H1 (cell line): ENCODE measurements at regions not wholly inside any gene's neighbourhood (a gene's known extent, or its start where the extent isn't known, plus 50 kb on each side); places are given as distances from the start of the nearest gene placed in this dataset.

Source experiments
- CTCF ChIA-PET: fragments of 300-600 bp; sonication (Branson Sonifier 250); formaldehyde crosslinking; loops from one replicate; lab custom pipeline; 2021; ENCODE audit not compliant: partially characterized antibody; lab: Charles Lee
- POLR2A ChIA-PET: fragments of 300-600 bp; sonication (Branson Sonifier 250); formaldehyde crosslinking; loops from one replicate; lab custom pipeline; 2021; ENCODE audit warnings: inconsistent platforms; ENCODE audit not compliant: partially characterized antibody; lab: Charles Lee
- DNase-seq, 2 experiments: peaks; one replicate each; pipeline versions ENCODE4 v3.0.0 to v3.0.0-alpha.2; 2010 to 2022; ENCODE audit warnings: low spot score in 2 of 2, low read depth in 1 of 2, mixed read lengths in 1 of 2
- FAIRE-seq: peaks from 2 replicates; lab custom pipeline; 2011; peaks lifted over from hg19 to GRCh38; lab: Jason Lieb, UNC
- H2AFZ ChIP-seq: 2 replicates; pipeline ENCODE4 v1.8.1; 2012; ENCODE audit warnings: low read length, inconsistent platforms
- H2AK5ac ChIP-seq: 2 replicates; pipeline ENCODE4 v1.6.1; 2013; ENCODE audit warnings: low read depth, low read length
- H2BK120ac ChIP-seq: replicated peaks from 2 replicates; pipeline ENCODE3; 2013; ENCODE audit warnings: low read depth, low read length, inconsistent platforms
- H2BK12ac ChIP-seq: 2 replicates; pipeline ENCODE4 v1.6.1; 2013; ENCODE audit warnings: low read depth, low read length
- H2BK15ac ChIP-seq: 2 replicates; pipeline ENCODE4 v1.6.1; 2013; ENCODE audit warnings: low read length
- H2BK20ac ChIP-seq: 2 replicates; pipeline ENCODE4 v1.6.1; 2013; ENCODE audit warnings: low read length
- H2BK5ac ChIP-seq: 2 replicates; pipeline ENCODE4 v1.6.1; 2013; ENCODE audit warnings: low read depth, low read length
- H3K14ac ChIP-seq: 2 replicates; pipeline ENCODE4 v1.6.1; 2013; ENCODE audit warnings: inconsistent platforms; ENCODE audit not compliant: insufficient read length
- H3K18ac ChIP-seq: 2 replicates; pipeline ENCODE4 v1.6.1; 2013; ENCODE audit warnings: low read length; ENCODE audit errors: extremely low read depth
- H3K23ac ChIP-seq: 2 replicates; pipeline ENCODE4 v1.6.1; 2013; ENCODE audit warnings: inconsistent platforms; ENCODE audit not compliant: insufficient read length
- H3K23me2 ChIP-seq: 2 replicates; pipeline ENCODE4 v1.6.1; 2013; ENCODE audit warnings: low read depth, low read length
- H3K27ac ChIP-seq: 2 replicates; pipeline ENCODE4 v1.6.1; 2011; ENCODE audit warnings: low read depth, low read length, inconsistent platforms
- H3K27me3 ChIP-seq, 4 experiments: replicated peaks in 1 of 4; 1 replicate in 1 of 4; 2 replicates in 3 of 4; pipeline versions ENCODE4 v1.6.1 to v1.8.1; 2011 to 2013; ENCODE audit warnings: low read length in 3 of 4, mild to moderate bottlenecking in 3 of 4, inconsistent platforms in 2 of 4, mixed read lengths in 2 of 4, moderate library complexity in 1 of 4; ENCODE audit not compliant: control insufficient read depth in 3 of 4, insufficient read depth in 3 of 4; ENCODE audit errors: extremely low read depth in 1 of 4
- H3K36me3 ChIP-seq, 4 experiments: 2 replicates each; pipeline versions ENCODE4 v1.6.1 to v1.8.1; 2011 to 2013; ENCODE audit warnings: mild to moderate bottlenecking in 4 of 4, low read length in 3 of 4, moderate library complexity in 2 of 4, control low read depth in 1 of 4, inconsistent platforms in 1 of 4; ENCODE audit not compliant: insufficient read depth in 4 of 4, control insufficient read depth in 2 of 4
- H3K4ac ChIP-seq: replicated peaks from 2 replicates; pipeline ENCODE3; 2013; ENCODE audit warnings: low read length, low read depth, mixed read lengths, inconsistent platforms; ENCODE audit not compliant: insufficient read length
- H3K4me1 ChIP-seq, 4 experiments: replicated peaks in 1 of 4; 1 replicate in 1 of 4; 2 replicates in 3 of 4; pipeline versions ENCODE4 v1.6.1 to v1.8.1; 2011 to 2013; ENCODE audit warnings: low read length in 3 of 4, inconsistent platforms in 2 of 4, mixed read lengths in 1 of 4; ENCODE audit not compliant: insufficient read depth in 4 of 4, control insufficient read depth in 3 of 4
- H3K4me2 ChIP-seq, 2 experiments: 2 replicates each; pipeline versions ENCODE4 v1.6.1 to v1.8.1; 2011 to 2013; ENCODE audit warnings: low read depth in 2 of 2, low read length in 2 of 2, control low read depth in 1 of 2, inconsistent platforms in 1 of 2, mild to moderate bottlenecking in 1 of 2; ENCODE audit not compliant: insufficient read depth in 1 of 2
- H3K4me3 ChIP-seq, 4 experiments: fragments of 200-600, 300-600 bp in 1 of 4; sonication (generic), shearing (Covaris generic), sonication (Bioruptor Twin) in 1 of 4; 2 replicates each; pipeline versions ENCODE4 v1.5.1 to v1.8.1; 2011 to 2016; ENCODE audit warnings: low read length in 4 of 4, low read depth in 3 of 4, control low read depth in 2 of 4, inconsistent platforms in 2 of 4, mild to moderate bottlenecking in 2 of 4, mixed read lengths in 1 of 4, moderate library complexity in 1 of 4; ENCODE audit not compliant: insufficient read depth in 2 of 4; ENCODE audit errors: extremely low read depth in 1 of 4
- H3K56ac ChIP-seq: replicated peaks from 2 replicates; pipeline ENCODE3; 2013; ENCODE audit warnings: low read depth, mild to moderate bottlenecking, mixed read lengths, low read length, inconsistent platforms; ENCODE audit not compliant: insufficient read length
- H3K79me1 ChIP-seq: 2 replicates; pipeline ENCODE4 v1.6.1; 2013; ENCODE audit warnings: low read depth, low read length, control low read depth
- H3K79me2 ChIP-seq, 2 experiments: 2 replicates each; pipeline versions ENCODE4 v1.6.1 to v1.8.1; 2012 to 2013; ENCODE audit warnings: low read length in 2 of 2, mild to moderate bottlenecking in 2 of 2, inconsistent platforms in 1 of 2; ENCODE audit not compliant: insufficient read depth in 2 of 2, control insufficient read depth in 1 of 2
- H3K9ac ChIP-seq, 4 experiments: replicated peaks in 1 of 4; 1 replicate in 1 of 4; 2 replicates in 3 of 4; pipeline versions ENCODE4 v1.6.1 to v1.8.1; 2011 to 2013; ENCODE audit warnings: low read depth in 3 of 4, low read length in 3 of 4, control low read depth in 2 of 4, mild to moderate bottlenecking in 2 of 4, moderate library complexity in 2 of 4, inconsistent platforms in 1 of 4; ENCODE audit errors: extremely low read depth in 1 of 4
- H3K9me3 ChIP-seq, 2 experiments: 2 replicates each; pipeline versions ENCODE4 v1.6.1 to v1.8.1; 2012 to 2013; ENCODE audit warnings: mild to moderate bottlenecking in 2 of 2, moderate library complexity in 2 of 2, control low read depth in 1 of 2, inconsistent platforms in 1 of 2, low read depth in 1 of 2, low read length in 1 of 2, mixed read lengths in 1 of 2; ENCODE audit not compliant: insufficient read depth in 2 of 2
- H4K20me1 ChIP-seq, 2 experiments: replicated peaks in 1 of 2; 2 replicates each; pipeline versions ENCODE3 to v1.8.1; 2011 to 2013; ENCODE audit warnings: inconsistent platforms in 2 of 2, low read length in 2 of 2, mild to moderate bottlenecking in 1 of 2; ENCODE audit not compliant: insufficient read depth in 2 of 2, control insufficient read depth in 1 of 2
- H4K5ac ChIP-seq: 2 replicates; pipeline ENCODE4 v1.6.1; 2013; ENCODE audit warnings: low read length, low read depth, mixed read lengths, inconsistent platforms; ENCODE audit not compliant: insufficient read length
- H4K8ac ChIP-seq: 2 replicates; pipeline ENCODE4 v1.8.0; 2013; ENCODE audit warnings: mild to moderate bottlenecking, moderate library complexity, low read length, inconsistent platforms; ENCODE audit not compliant: insufficient read depth; ENCODE audit errors: extremely low read depth
- H4K91ac ChIP-seq: replicated peaks from 2 replicates; pipeline ENCODE3; 2013; ENCODE audit warnings: low read length, mixed read lengths, inconsistent platforms; ENCODE audit not compliant: insufficient read length
- ATF3 ChIP-seq: IDR thresholded peaks from 2 replicates; pipeline ENCODE4 v1.6.1; 2011; ENCODE audit warnings: low read depth, mild to moderate bottlenecking, low read length; ENCODE audit not compliant: insufficient read depth
- GTF2F1 ChIP-seq: IDR thresholded peaks from 2 replicates; pipeline ENCODE4 v1.6.1; 2012; ENCODE audit warnings: low read depth, low read length, improper control_type of control experiment, borderline replicate concordance
- KDM1A ChIP-seq: fragments of 200-600, 300-600 bp; sonication (generic); IDR thresholded peaks from 2 replicates; pipeline ENCODE4 v1.7.1; 2016; ENCODE audit warnings: mild to moderate bottlenecking, low read length, borderline replicate concordance
- KDM4A ChIP-seq: IDR thresholded peaks from one replicate; pipeline ENCODE4 v1.7.1; 2012; ENCODE audit warnings: low read depth, mild to moderate bottlenecking, moderate library complexity, low read length, inconsistent platforms; ENCODE audit not compliant: severe bottlenecking
- POLR2A ChIP-seq, 2 experiments: IDR thresholded peaks; 1 replicate in 1 of 2; 2 replicates in 1 of 2; pipeline ENCODE4 v1.6.1; 2011; ENCODE audit warnings: low read depth in 2 of 2, low read length in 2 of 2, mild to moderate bottlenecking in 2 of 2; ENCODE audit errors: control extremely low read depth in 1 of 2
- RBBP5 ChIP-seq: IDR thresholded peaks from 2 replicates; pipeline ENCODE4 v1.7.1; 2012; ENCODE audit warnings: low read depth, mild to moderate bottlenecking, inconsistent platforms, low read length, moderate library complexity, borderline replicate concordance
- SP4 ChIP-seq: IDR thresholded peaks from 2 replicates; pipeline ENCODE4 v1.6.1; 2012; ENCODE audit warnings: low read length, inconsistent platforms
- WGBS, 2 experiments: shearing (Covaris generic) in 1 of 2; methylation state at CpG; one replicate each; pipeline versions ENCODE4 v1.1.6 to v1.1.7; 2013 to 2015; ENCODE audit warnings: low lambda C conversion rate in 2 of 2, mixed read lengths in 2 of 2, inconsistent platforms in 1 of 2, low coverage in 1 of 2, missing lambda C conversion rate in 1 of 2; ENCODE audit not compliant: insufficient replicate concordance in 2 of 2, insufficient coverage in 1 of 2, insufficient read length in 1 of 2; ENCODE audit errors: extremely low coverage in 1 of 2, missing lambda C conversion rate in 1 of 2; 5-methylcytosine and 5-hydroxymethylcytosine counted together

DNA sequence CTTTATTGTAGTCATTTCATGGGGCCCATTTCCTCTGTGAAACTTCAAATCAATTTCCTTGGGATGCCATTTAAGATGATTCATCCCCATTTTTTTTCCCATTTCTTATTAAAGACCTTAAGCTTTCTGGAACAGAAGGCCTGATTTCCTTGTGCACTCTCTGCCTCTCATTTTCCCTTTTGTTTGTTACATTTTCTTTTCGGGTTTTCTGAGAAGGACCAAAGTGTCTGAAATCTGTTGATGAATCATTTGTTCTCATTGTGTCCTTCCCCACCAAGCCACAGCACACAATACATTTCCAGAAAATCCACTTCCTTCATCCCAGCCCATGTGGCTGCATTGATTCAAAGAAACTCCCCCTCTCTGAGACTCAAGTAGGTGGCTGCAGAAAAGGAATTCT, 372.4 kb downstream of the SFMBT2 start:
- no peak overlapping the region for H3K4ac ChIP-seq
- POLR2A ChIA-PET = no interaction called here
- H2BK15ac ChIP-seq = no peak overlapping the region
- no peaks in the 10 kb centered on the region for H3K23me2 ChIP-seq
- no peak overlapping the region for H3K27ac ChIP-seq
- H3K9ac ChIP-seq = no peak overlapping the region
- no peak overlapping the region for H2BK12ac ChIP-seq
- no peaks in the 10 kb centered on the region for H3K36me3 ChIP-seq
- no peak overlapping the region for H2AK5ac ChIP-seq
- no peak for DNase-seq
- no peak overlapping the region for H3K56ac ChIP-seq
- no peaks in the 10 kb centered on the region for H3K9me3 ChIP-seq
- H3K14ac ChIP-seq = no peak overlapping the region
- H3K79me2 ChIP-seq = no peaks in the 10 kb centered on the region
- FAIRE-seq = no peak
- no peaks in the 10 kb centered on the region for H3K27me3 ChIP-seq
- H4K20me1 ChIP-seq = peaks cover 0 to 2% of the 10 kb centered on the region in 2 experiments
- TF ChIP-seq POLR2A (IDR thresholded peaks at IDR 0.05; ENCODE audit: control extremely low read depth in 1 of 2, low read depth in 2 of 2, low read length in 2 of 2) = no peak
- TF ChIP-seq SP4 = no peak
- TF ChIP-seq ATF3 = no peak
- TF ChIP-seq KDM4A = no peak
- TF ChIP-seq GTF2F1 = no peak
- no peak for TF ChIP-seq RBBP5
- no peak for TF ChIP-seq KDM1A
- H2BK5ac ChIP-seq = no peak overlapping the region
- no peaks in the 10 kb centered on the region for H3K79me1 ChIP-seq
- no peaks in the 10 kb centered on the region for H3K4me1 ChIP-seq
- H2AFZ ChIP-seq = no peak overlapping the region
- no peak overlapping the region for H3K4me2 ChIP-seq
- H3K23ac ChIP-seq = no peak overlapping the region
- no peak overlapping the region for H2BK20ac ChIP-seq
- no peak overlapping the region for H2BK120ac ChIP-seq
- no peak overlapping the region for H4K91ac ChIP-seq
- H3K18ac ChIP-seq = no peak overlapping the region
- no peak overlapping the region for H4K8ac ChIP-seq
- WGBS, 2 experiments = 91% methylated on average over 1 of the region's 1 CpG; no CpG with 5 or more reads in 1 of the 2 experiments
- CTCF ChIA-PET = interaction anchor here (1.0 to 1.2 kb wide), 3 partner anchors 10 to 16 kb away, joined by 3 to 6 read pairs (median 3); no protein-coding TSS in a partner anchor
- no peak overlapping the region for H3K4me3 ChIP-seq
- H4K5ac ChIP-seq = no peak overlapping the region
